Liver (tissue), 8 donors: ENCODE measurements at regions not wholly inside any gene's neighbourhood (a gene's known extent, or its start where the extent isn't known, plus 50 kb on each side); places are given as distances from the start of the nearest gene placed in this dataset.

Experiments used
- DNase-seq: peaks from one replicate; pipeline ENCODE4 v3.0.0-alpha.2; 2017; ENCODE audit warnings: low spot score
- H3K27ac ChIP-seq, 2 donors: one replicate each; pipeline ENCODE4 v1.7.0; 2013; ENCODE audit warnings: inconsistent platforms in 2 of 2, low read length in 2 of 2, control low read depth in 1 of 2, low read depth in 1 of 2, mild to moderate bottlenecking in 1 of 2
- H3K27me3 ChIP-seq, 4 donors: one replicate each; pipeline versions ENCODE4 v1.6.1 to v1.7.0; 2013; ENCODE audit warnings: low read length in 3 of 4, inconsistent platforms in 1 of 4, mild to moderate bottlenecking in 1 of 4, moderate library complexity in 1 of 4; ENCODE audit not compliant: control insufficient read depth in 4 of 4, insufficient read depth in 4 of 4
- H3K36me3 ChIP-seq, 4 donors: one replicate each; pipeline versions ENCODE4 v1.6.1 to v1.7.0; 2013; ENCODE audit warnings: low read length in 3 of 4, mild to moderate bottlenecking in 3 of 4, low read depth in 1 of 4, moderate library complexity in 1 of 4; ENCODE audit not compliant: control insufficient read depth in 4 of 4, insufficient read depth in 3 of 4
- H3K4me1 ChIP-seq, 4 donors: one replicate each; pipeline versions ENCODE4 v1.6.1 to v1.7.0; 2013; ENCODE audit warnings: low read length in 3 of 4, mild to moderate bottlenecking in 3 of 4, moderate library complexity in 1 of 4; ENCODE audit not compliant: control insufficient read depth in 4 of 4, insufficient read depth in 4 of 4
- H3K4me3 ChIP-seq, 3 donors: one replicate each; pipeline versions ENCODE4 v1.6.1 to v1.7.0; 2013; ENCODE audit warnings: low read length in 3 of 3, control low read depth in 1 of 3, low read depth in 1 of 3, mild to moderate bottlenecking in 1 of 3
- H3K9ac ChIP-seq, 2 donors: one replicate each; pipeline ENCODE4 v1.7.0; 2013; ENCODE audit warnings: low read length in 2 of 2, mild to moderate bottlenecking in 2 of 2, moderate library complexity in 2 of 2, control low read depth in 1 of 2, low read depth in 1 of 2
- H3K9me3 ChIP-seq, 4 donors: one replicate each; pipeline versions ENCODE4 v1.6.1 to v1.7.0; 2013; ENCODE audit warnings: low read length in 3 of 4; ENCODE audit not compliant: control insufficient read depth in 4 of 4
- ATF3 ChIP-seq: IDR thresholded peaks from 2 replicates; pipeline ENCODE4 v1.6.1; 2016; ENCODE audit warnings: antibody characterized with exemption
- EGR1 ChIP-seq, 2 donors: IDR thresholded peaks; 2 replicates each; pipeline ENCODE4 v1.6.1; 2016 to 2018; ENCODE audit warnings: antibody characterized with exemption in 2 of 2, low read depth in 2 of 2
- FOXA1 ChIP-seq: IDR thresholded peaks from 2 replicates; pipeline ENCODE4 v1.6.1; 2016; ENCODE audit warnings: antibody characterized with exemption
- FOXA2 ChIP-seq: IDR thresholded peaks from 2 replicates; pipeline ENCODE4 v1.6.1; 2016; ENCODE audit warnings: antibody characterized with exemption
- GABPA ChIP-seq, 2 donors: IDR thresholded peaks in 1 of 2; conservative IDR thresholded peaks in 1 of 2; 2 replicates each; pipeline ENCODE4 v1.6.1; 2016; ENCODE audit warnings: antibody characterized with exemption in 2 of 2, mild to moderate bottlenecking in 1 of 2, moderate library complexity in 1 of 2
- HNF4A ChIP-seq, 2 donors: conservative IDR thresholded peaks; 2 replicates each; pipeline ENCODE4 v1.6.1; 2016; ENCODE audit warnings: antibody characterized with exemption in 2 of 2, mild to moderate bottlenecking in 2 of 2
- HNF4G ChIP-seq: IDR thresholded peaks from 2 replicates; pipeline ENCODE4 v1.6.1; 2016; ENCODE audit warnings: antibody characterized with exemption
- NR2F2 ChIP-seq: IDR thresholded peaks from 2 replicates; pipeline ENCODE4 v1.6.1; 2016; ENCODE audit warnings: antibody characterized with exemption
- RXRA ChIP-seq, 2 donors: IDR thresholded peaks; 2 replicates each; pipeline ENCODE4 v1.6.1; 2017 to 2018; ENCODE audit warnings: antibody characterized with exemption in 2 of 2, mild to moderate bottlenecking in 1 of 2
- SP1 ChIP-seq: IDR thresholded peaks from 2 replicates; pipeline ENCODE4 v1.6.1; 2018; ENCODE audit warnings: antibody characterized with exemption, mild to moderate bottlenecking
- TAF1 ChIP-seq: conservative IDR thresholded peaks from 2 replicates; pipeline ENCODE4 v1.6.1; 2016; ENCODE audit warnings: antibody characterized with exemption, mild to moderate bottlenecking
- YY1 ChIP-seq: IDR thresholded peaks from 2 replicates; pipeline ENCODE4 v1.6.1; 2016; ENCODE audit warnings: antibody characterized with exemption, mild to moderate bottlenecking
- WGBS: extraction: QIAGEN DNeasy Blood & Tissue Kit; methylation state at CpG from one replicate; pipeline ENCODE4 v1.1.7; 2013; 5-methylcytosine and 5-hydroxymethylcytosine counted together
- TF ChIP-seq, protein P1 (sequence below): IDR thresholded peaks from 2 replicates; pipeline ENCODE4 v1.6.1; 2016; ENCODE audit warnings: antibody characterized with exemption
- TF ChIP-seq, protein P2 (sequence below): fragments of 150-350 bp; IDR thresholded peaks from 2 replicates; pipeline ENCODE4 v1.5.1; 2017; ENCODE audit warnings: improper control_type of control experiment, low read depth, low read length; ENCODE audit not compliant: missing input control
- TF ChIP-seq, protein P3 (sequence below): IDR thresholded peaks from 2 replicates; pipeline ENCODE4 v1.6.1; 2016; ENCODE audit warnings: antibody characterized with exemption
- TF ChIP-seq, protein P4 (sequence below): IDR thresholded peaks from 2 replicates; pipeline ENCODE4 v1.6.1; 2016; ENCODE audit warnings: antibody characterized with exemption, mild to moderate bottlenecking
- donor health status: healthy.
- donor health status: healthy.
- donor health status: healthy.
- donor health status: healthy.
- donor health status: healthy.

DNA sequence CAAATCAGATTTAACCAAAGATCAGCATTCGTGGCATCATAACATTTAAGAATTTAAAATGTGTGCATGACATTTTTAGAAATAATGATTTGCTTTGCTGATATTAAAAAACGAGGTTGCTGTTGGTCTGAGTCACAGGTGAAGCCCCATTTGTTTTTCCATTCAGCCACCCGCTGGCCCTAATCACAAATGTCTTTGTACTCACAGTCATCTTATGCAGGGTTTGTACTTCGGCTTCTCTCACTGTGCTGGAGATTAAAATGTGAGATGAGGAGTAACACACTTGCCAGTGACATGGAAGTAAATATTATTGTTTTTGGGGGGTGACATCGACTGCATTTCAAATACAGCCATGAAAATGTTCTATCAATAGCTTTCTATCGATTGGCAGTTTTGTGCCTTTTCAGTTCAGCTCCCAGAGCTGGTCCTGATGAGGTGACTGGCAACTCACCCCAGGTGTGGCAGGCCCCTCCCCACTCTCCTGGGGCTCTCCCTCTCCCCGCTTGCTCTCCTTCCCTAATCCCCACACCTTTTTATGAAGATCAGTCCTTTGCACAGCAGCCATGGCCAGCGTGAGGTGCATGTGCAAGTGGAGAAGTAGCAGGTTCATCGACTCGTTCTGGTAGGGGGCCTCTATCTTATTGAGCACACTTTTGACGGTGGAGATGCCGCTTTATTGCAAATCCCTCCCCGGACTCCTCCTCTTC, 58.8 kb upstream of the FUCA2 start:
- 73% methylated on average over 13 of the region's 13 CpGs for WGBS
- no peak for DNase-seq
- Histone ChIP-seq H3K27me3 (no peaks in the 10 kb centered on the region), H3K36me3 (no peaks in the 10 kb centered on the region), H3K4me1 (no peaks in the 10 kb centered on the region), H3K4me3 (no peak overlapping the region), H3K9me3 (no peaks in the 10 kb centered on the region), H3K27ac (no peak overlapping the region), H3K9ac (no peak overlapping the region)
- TF ChIP-seq FOXA2 (no peak), NR2F2 (no peak), SP1 (no peak), EGR1 (IDR thresholded peaks at IDR 0.05; ENCODE audit: low read depth in 2 of 2) (no peak), GABPA (IDR thresholded peaks at IDR 0.05 in 1 of 2, conservative IDR thresholded peaks at IDR 0.05 in 1 of 2) (no peak), FOXA1 (no peak), YY1 (no peak), HNF4A (conservative IDR thresholded peaks at IDR 0.05) (no peak), RXRA (IDR thresholded peaks at IDR 0.05) (no peak), HNF4G (no peak), ATF3 (no peak), TAF1 (no peak)
- TF ChIP-seq, protein P1, sequence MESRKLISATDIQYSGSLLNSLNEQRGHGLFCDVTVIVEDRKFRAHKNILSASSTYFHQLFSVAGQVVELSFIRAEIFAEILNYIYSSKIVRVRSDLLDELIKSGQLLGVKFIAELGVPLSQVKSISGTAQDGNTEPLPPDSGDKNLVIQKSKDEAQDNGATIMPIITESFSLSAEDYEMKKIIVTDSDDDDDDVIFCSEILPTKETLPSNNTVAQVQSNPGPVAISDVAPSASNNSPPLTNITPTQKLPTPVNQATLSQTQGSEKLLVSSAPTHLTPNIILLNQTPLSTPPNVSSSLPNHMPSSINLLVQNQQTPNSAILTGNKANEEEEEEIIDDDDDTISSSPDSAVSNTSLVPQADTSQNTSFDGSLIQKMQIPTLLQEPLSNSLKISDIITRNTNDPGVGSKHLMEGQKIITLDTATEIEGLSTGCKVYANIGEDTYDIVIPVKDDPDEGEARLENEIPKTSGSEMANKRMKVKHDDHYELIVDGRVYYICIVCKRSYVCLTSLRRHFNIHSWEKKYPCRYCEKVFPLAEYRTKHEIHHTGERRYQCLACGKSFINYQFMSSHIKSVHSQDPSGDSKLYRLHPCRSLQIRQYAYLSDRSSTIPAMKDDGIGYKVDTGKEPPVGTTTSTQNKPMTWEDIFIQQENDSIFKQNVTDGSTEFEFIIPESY = no peak
- TF ChIP-seq, protein P2, sequence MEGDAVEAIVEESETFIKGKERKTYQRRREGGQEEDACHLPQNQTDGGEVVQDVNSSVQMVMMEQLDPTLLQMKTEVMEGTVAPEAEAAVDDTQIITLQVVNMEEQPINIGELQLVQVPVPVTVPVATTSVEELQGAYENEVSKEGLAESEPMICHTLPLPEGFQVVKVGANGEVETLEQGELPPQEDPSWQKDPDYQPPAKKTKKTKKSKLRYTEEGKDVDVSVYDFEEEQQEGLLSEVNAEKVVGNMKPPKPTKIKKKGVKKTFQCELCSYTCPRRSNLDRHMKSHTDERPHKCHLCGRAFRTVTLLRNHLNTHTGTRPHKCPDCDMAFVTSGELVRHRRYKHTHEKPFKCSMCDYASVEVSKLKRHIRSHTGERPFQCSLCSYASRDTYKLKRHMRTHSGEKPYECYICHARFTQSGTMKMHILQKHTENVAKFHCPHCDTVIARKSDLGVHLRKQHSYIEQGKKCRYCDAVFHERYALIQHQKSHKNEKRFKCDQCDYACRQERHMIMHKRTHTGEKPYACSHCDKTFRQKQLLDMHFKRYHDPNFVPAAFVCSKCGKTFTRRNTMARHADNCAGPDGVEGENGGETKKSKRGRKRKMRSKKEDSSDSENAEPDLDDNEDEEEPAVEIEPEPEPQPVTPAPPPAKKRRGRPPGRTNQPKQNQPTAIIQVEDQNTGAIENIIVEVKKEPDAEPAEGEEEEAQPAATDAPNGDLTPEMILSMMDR = no peak
- TF ChIP-seq, protein P3, sequence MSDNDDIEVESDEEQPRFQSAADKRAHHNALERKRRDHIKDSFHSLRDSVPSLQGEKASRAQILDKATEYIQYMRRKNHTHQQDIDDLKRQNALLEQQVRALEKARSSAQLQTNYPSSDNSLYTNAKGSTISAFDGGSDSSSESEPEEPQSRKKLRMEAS = no peak
- TF ChIP-seq, protein P4, sequence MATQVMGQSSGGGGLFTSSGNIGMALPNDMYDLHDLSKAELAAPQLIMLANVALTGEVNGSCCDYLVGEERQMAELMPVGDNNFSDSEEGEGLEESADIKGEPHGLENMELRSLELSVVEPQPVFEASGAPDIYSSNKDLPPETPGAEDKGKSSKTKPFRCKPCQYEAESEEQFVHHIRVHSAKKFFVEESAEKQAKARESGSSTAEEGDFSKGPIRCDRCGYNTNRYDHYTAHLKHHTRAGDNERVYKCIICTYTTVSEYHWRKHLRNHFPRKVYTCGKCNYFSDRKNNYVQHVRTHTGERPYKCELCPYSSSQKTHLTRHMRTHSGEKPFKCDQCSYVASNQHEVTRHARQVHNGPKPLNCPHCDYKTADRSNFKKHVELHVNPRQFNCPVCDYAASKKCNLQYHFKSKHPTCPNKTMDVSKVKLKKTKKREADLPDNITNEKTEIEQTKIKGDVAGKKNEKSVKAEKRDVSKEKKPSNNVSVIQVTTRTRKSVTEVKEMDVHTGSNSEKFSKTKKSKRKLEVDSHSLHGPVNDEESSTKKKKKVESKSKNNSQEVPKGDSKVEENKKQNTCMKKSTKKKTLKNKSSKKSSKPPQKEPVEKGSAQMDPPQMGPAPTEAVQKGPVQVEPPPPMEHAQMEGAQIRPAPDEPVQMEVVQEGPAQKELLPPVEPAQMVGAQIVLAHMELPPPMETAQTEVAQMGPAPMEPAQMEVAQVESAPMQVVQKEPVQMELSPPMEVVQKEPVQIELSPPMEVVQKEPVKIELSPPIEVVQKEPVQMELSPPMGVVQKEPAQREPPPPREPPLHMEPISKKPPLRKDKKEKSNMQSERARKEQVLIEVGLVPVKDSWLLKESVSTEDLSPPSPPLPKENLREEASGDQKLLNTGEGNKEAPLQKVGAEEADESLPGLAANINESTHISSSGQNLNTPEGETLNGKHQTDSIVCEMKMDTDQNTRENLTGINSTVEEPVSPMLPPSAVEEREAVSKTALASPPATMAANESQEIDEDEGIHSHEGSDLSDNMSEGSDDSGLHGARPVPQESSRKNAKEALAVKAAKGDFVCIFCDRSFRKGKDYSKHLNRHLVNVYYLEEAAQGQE = no peak
